ENCODE measurements at regions not wholly inside any gene's neighbourhood (a gene's known extent, or its start where the extent isn't known, plus 50 kb on each side); places are given as distances from the start of the nearest gene placed in this dataset.

GRCh38 chr2:56709181-56709580 is 525.4 kb downstream of the CCDC85A start:
- H3K4me1 ChIP-seq: no peaks in the 10 kb centered on the region
- 65 to 88% methylated on average over 1 to 3 of the region's 3 CpGs for WGBS, 2 donors (ENCODE audit: low coverage in 1 of 2)
- H3K36me3 ChIP-seq: no peaks in the 10 kb centered on the region
- TF ChIP-seq POLR2AphosphoS5 (IDR thresholded peaks at IDR 0.05) (no peak), POLR2A (IDR thresholded peaks at IDR 0.05) (no peak), EP300 (IDR thresholded peaks at IDR 0.05) (no peak), CTCF (IDR thresholded peaks at IDR 0.05) (no peak)
- H3K27ac ChIP-seq: no peak overlapping the region
- no peaks in the 10 kb centered on the region for H3K27me3 ChIP-seq
- no peak for ATAC-seq
- no peak overlapping the region for H3K4me3 ChIP-seq
- no peaks in the 10 kb centered on the region for H3K9me3 ChIP-seq

- whole genome bisulfite sequencing, 2 donors (ENCODE audit: low coverage in 1 of 2): 61 to 62% methylated on average over 4 to 5 of the region's 5 CpGs
- no peaks in the 10 kb centered on the region for H3K27me3 ChIP-seq
These were observed 529.4 kb downstream of the CCDC85A start for GRCh38 chr2:56713161-56713676.

GRCh38 chr2:56713978-56714377 is 530.2 kb downstream of the CCDC85A start:
- 78 to 91% methylated on average over 1 of the region's 1 CpG for WGBS, 2 donors (ENCODE audit: low coverage in 1 of 2)
- H3K4me1 ChIP-seq: no peaks in the 10 kb centered on the region

More at GRCh38 chr2:56713161-56713676, 529.4 kb downstream of the CCDC85A start:
- H3K36me3 ChIP-seq: no peaks in the 10 kb centered on the region
- TF ChIP-seq CTCF (IDR thresholded peaks at IDR 0.05) (no peak), POLR2A (IDR thresholded peaks at IDR 0.05) (no peak), POLR2AphosphoS5 (IDR thresholded peaks at IDR 0.05) (no peak), EP300 (IDR thresholded peaks at IDR 0.05) (no peak)
- H3K4me3 ChIP-seq: no peak overlapping the region
- H3K9me3 ChIP-seq: no peaks in the 10 kb centered on the region
- ATAC-seq: no peak
- H3K27ac ChIP-seq: no peak overlapping the region
- H3K4me1 ChIP-seq: no peaks in the 10 kb centered on the region

GRCh38 chr2:56714400-56714799 is 530.6 kb downstream of the CCDC85A start:
- Histone ChIP-seq H3K36me3 (no peaks in the 10 kb centered on the region), H3K27me3 (no peaks in the 10 kb centered on the region), H3K9me3 (peaks cover 0 to 2% (median 0%) of the 10 kb centered on the region in 3 donors), H3K4me3 (no peak overlapping the region), H3K4me1 (no peaks in the 10 kb centered on the region), H3K27ac (no peak overlapping the region)
- TF ChIP-seq CTCF (IDR thresholded peaks at IDR 0.05): no peak
- 64 to 88% methylated on average over 4 to 6 of the region's 7 CpGs for WGBS, 2 donors (ENCODE audit: low coverage in 1 of 2)
- ATAC-seq: no peak

More at GRCh38 chr2:56713978-56714377, 530.2 kb downstream of the CCDC85A start:
- no peak overlapping the region for H3K4me3 ChIP-seq
- H3K9me3 ChIP-seq: no peaks in the 10 kb centered on the region
- H3K27ac ChIP-seq: no peak overlapping the region
- no peaks in the 10 kb centered on the region for H3K27me3 ChIP-seq
- no peak for ATAC-seq
- TF ChIP-seq EP300 (IDR thresholded peaks at IDR 0.05) (no peak), CTCF (IDR thresholded peaks at IDR 0.05) (no peak), POLR2A (IDR thresholded peaks at IDR 0.05) (no peak), POLR2AphosphoS5 (IDR thresholded peaks at IDR 0.05) (no peak)
- H3K36me3 ChIP-seq: no peaks in the 10 kb centered on the region

- ATAC-seq: no peak
- H3K4me1 ChIP-seq: no peaks in the 10 kb centered on the region
- 41 to 46% methylated on average over 3 of the region's 3 CpGs for WGBS, 2 donors (ENCODE audit: low coverage in 1 of 2)
- H3K27me3 ChIP-seq: no peaks in the 10 kb centered on the region
- H3K27ac ChIP-seq: no peak overlapping the region
- TF ChIP-seq CTCF (IDR thresholded peaks at IDR 0.05) (no peak), EP300 (IDR thresholded peaks at IDR 0.05) (no peak), POLR2A (IDR thresholded peaks at IDR 0.05) (no peak), POLR2AphosphoS5 (IDR thresholded peaks at IDR 0.05) (no peak)
- H3K9me3 ChIP-seq: peaks cover 0 to 5% (median 0%) of the 10 kb centered on the region in 3 donors
- H3K4me3 ChIP-seq: no peak overlapping the region
- H3K36me3 ChIP-seq: no peaks in the 10 kb centered on the region
These were observed 531.9 kb downstream of the CCDC85A start for GRCh38 chr2:56715683-56716082.
